Vagina (tissue), 2 donors: ENCODE measurements at regions not wholly inside any gene's neighbourhood (a gene's known extent, or its start where the extent isn't known, plus 50 kb on each side); places are given as distances from the start of the nearest gene placed in this dataset.

Experiments used
- DNase-seq, 2 donors: peaks; one replicate each; pipeline ENCODE4 v3.0.0-alpha.2; 2017; ENCODE audit errors: extremely low spot score in 2 of 2
- H3K27ac ChIP-seq: fragments of 200-600 bp; sonication (generic); one replicate; pipeline ENCODE4 v1.5.1; 2019
- H3K27me3 ChIP-seq: fragments of 200-600 bp; sonication (generic); one replicate; pipeline ENCODE4 v1.5.1; 2019
- H3K36me3 ChIP-seq, 2 donors: fragments of 200-600 bp; sonication (generic); one replicate each; pipeline ENCODE4 v1.5.1; 2017 to 2019
- H3K4me1 ChIP-seq: fragments of 200-600 bp; sonication (generic); one replicate; pipeline ENCODE4 v1.5.1; 2019
- H3K4me3 ChIP-seq, 2 donors: fragments of 200-600 bp; sonication (generic); 1 replicate in 1 of 2; 2 replicates in 1 of 2; pipeline ENCODE4 v1.5.1; 2016 to 2019
- H3K9me3 ChIP-seq: fragments of 200-600 bp; sonication (generic); one replicate; pipeline ENCODE4 v1.5.1; 2019
- POLR2A ChIP-seq, 2 donors: fragments of 450-650 bp; IDR thresholded peaks; one replicate each; pipeline ENCODE4 v1.6.1; 2017; ENCODE audit warnings: antibody characterized with exemption in 2 of 2, mild to moderate bottlenecking in 2 of 2, moderate library complexity in 2 of 2
- POLR2AphosphoS5 ChIP-seq, 2 donors: sonication (generic); formaldehyde crosslinking; IDR thresholded peaks; one replicate each; pipeline ENCODE4 v1.9.0; 2017; ENCODE audit warnings: antibody characterized with exemption in 2 of 2, mild to moderate bottlenecking in 2 of 2, low read depth in 1 of 2; ENCODE audit not compliant: insufficient read depth in 1 of 2
- intact Hi-C: fragments of 100-400 bp; cut with DNase I; formaldehyde crosslinking; loops from one replicate; pipeline ENCODE4 v1.15.1; 2023
- TF ChIP-seq, protein P1 (sequence below), 3 experiments: fragments of 450-650 bp in 2 of 3; fragments of 200-600 bp in 1 of 3; sonication (generic) in 1 of 3; IDR thresholded peaks; one replicate each; pipeline ENCODE4 v1.5.1; 2017 to 2019; ENCODE audit warnings: antibody characterized with exemption in 3 of 3, mild to moderate bottlenecking in 2 of 3, moderate library complexity in 2 of 3

DNA sequence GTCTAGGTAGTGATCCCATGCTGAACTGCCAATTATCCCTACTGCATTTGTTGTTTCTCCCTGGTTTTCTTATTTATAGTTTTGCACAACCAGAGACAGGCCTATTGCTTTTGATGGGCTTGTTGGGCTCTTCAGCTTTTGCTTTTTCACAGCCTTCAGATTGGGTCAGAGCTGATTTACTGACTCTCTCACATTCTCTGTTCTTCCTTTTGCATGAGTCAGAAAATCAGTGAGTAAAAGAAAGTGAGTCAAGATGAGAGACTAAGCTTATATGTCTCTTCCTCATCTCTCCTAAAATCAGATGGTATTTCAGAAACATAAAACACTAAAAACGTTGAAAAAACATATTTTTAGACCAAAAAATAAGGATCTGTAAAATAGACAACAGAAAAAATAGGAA is 1135.4 kb downstream of the XPNPEP1 start:
- Histone ChIP-seq H3K9me3 (no peaks in the 10 kb centered on the region), H3K4me3 (no peak overlapping the region), H3K4me1 (no peaks in the 10 kb centered on the region), H3K27me3 (no peaks in the 10 kb centered on the region), H3K27ac (no peak overlapping the region), H3K36me3 (no peaks in the 10 kb centered on the region)
- DNase-seq, result no peak
- intact Hi-C loops, result no loop called here
- TF ChIP-seq POLR2A (IDR thresholded peaks at IDR 0.05) (no peak), POLR2AphosphoS5 (IDR thresholded peaks at IDR 0.05; ENCODE audit: insufficient read depth in 1 of 2, low read depth in 1 of 2) (no peak)
- TF ChIP-seq, protein P1, sequence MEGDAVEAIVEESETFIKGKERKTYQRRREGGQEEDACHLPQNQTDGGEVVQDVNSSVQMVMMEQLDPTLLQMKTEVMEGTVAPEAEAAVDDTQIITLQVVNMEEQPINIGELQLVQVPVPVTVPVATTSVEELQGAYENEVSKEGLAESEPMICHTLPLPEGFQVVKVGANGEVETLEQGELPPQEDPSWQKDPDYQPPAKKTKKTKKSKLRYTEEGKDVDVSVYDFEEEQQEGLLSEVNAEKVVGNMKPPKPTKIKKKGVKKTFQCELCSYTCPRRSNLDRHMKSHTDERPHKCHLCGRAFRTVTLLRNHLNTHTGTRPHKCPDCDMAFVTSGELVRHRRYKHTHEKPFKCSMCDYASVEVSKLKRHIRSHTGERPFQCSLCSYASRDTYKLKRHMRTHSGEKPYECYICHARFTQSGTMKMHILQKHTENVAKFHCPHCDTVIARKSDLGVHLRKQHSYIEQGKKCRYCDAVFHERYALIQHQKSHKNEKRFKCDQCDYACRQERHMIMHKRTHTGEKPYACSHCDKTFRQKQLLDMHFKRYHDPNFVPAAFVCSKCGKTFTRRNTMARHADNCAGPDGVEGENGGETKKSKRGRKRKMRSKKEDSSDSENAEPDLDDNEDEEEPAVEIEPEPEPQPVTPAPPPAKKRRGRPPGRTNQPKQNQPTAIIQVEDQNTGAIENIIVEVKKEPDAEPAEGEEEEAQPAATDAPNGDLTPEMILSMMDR (IDR thresholded peaks at IDR 0.05), result no peak

GRCh38 chr10:108785011-108785410 is 1138.3 kb downstream of the XPNPEP1 start:
- Histone ChIP-seq H3K27ac (no peak overlapping the region), H3K4me3 (no peak overlapping the region), H3K9me3 (no peaks in the 10 kb centered on the region), H3K27me3 (no peaks in the 10 kb centered on the region), H3K36me3 (no peaks in the 10 kb centered on the region), H3K4me1 (no peaks in the 10 kb centered on the region)
- TF ChIP-seq POLR2A (IDR thresholded peaks at IDR 0.05), result no peak
- no peak for TF ChIP-seq POLR2AphosphoS5 (IDR thresholded peaks at IDR 0.05; ENCODE audit: insufficient read depth in 1 of 2, low read depth in 1 of 2)
- TF ChIP-seq, protein P1 (IDR thresholded peaks at IDR 0.05), result no peak
- intact Hi-C loops, result no loop called here
- no peak for DNase-seq

DNA sequence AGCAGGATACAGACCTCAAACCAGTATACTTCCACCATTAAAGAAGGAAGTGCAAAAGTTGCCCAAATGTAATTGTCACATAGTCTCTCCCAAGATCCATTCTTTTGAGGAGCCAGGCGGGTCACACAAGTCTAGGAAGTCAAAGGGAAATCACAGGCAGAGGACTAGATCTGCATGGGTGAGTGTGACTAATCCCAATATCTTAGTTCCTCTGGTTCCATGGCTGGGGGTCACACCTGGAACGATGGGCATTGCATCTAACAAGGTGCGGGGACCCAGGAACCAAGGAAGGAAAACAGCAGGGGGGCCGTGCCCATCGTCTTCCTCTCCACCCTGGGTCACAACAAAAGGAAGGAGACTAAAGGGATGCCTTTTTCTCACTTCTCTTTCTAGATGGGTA is 1138.8 kb downstream of the XPNPEP1 start:
- no peak overlapping the region for H3K4me3 ChIP-seq
- no peak overlapping the region for H3K27ac ChIP-seq
- H3K36me3 ChIP-seq, result no peaks in the 10 kb centered on the region
- no peaks in the 10 kb centered on the region for H3K9me3 ChIP-seq
- DNase-seq, result no peak
- TF ChIP-seq, protein P1 (IDR thresholded peaks at IDR 0.05), result no peak
- TF ChIP-seq POLR2AphosphoS5 (IDR thresholded peaks at IDR 0.05; ENCODE audit: insufficient read depth in 1 of 2, low read depth in 1 of 2) (no peak), POLR2A (IDR thresholded peaks at IDR 0.05) (no peak)
- no peaks in the 10 kb centered on the region for H3K27me3 ChIP-seq
- intact Hi-C loops, result no loop called here
- no peaks in the 10 kb centered on the region for H3K4me1 ChIP-seq

DNA sequence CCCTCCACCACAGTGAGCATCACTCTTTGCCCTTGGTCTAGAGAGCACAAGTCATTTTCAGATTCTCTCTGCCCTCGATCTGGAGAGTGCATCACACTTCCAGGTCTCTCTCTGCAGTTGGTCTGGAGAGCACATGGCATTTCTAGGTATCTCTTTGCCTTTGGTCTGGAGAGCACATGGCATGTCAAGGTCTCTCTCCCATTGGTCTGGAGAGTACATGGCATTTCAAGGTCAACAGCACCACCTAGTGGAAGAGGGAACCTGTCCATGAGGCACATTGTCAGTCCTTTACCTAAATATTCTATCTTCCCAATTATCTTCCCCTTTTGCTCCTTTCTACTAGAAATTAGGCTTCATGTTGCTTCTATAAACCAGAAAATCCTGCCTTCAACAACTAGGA is 1139.4 kb downstream of the XPNPEP1 start:
- Histone ChIP-seq H3K36me3 (no peaks in the 10 kb centered on the region), H3K4me3 (no peak overlapping the region), H3K27me3 (no peaks in the 10 kb centered on the region), H3K27ac (no peak overlapping the region), H3K9me3 (no peaks in the 10 kb centered on the region), H3K4me1 (no peaks in the 10 kb centered on the region)
- TF ChIP-seq, protein P1 (IDR thresholded peaks at IDR 0.05), result no peak
- TF ChIP-seq POLR2A (IDR thresholded peaks at IDR 0.05) (no peak), POLR2AphosphoS5 (IDR thresholded peaks at IDR 0.05; ENCODE audit: insufficient read depth in 1 of 2, low read depth in 1 of 2) (no peak)
- no peak for DNase-seq
- intact Hi-C loops, result no loop called here

DNA sequence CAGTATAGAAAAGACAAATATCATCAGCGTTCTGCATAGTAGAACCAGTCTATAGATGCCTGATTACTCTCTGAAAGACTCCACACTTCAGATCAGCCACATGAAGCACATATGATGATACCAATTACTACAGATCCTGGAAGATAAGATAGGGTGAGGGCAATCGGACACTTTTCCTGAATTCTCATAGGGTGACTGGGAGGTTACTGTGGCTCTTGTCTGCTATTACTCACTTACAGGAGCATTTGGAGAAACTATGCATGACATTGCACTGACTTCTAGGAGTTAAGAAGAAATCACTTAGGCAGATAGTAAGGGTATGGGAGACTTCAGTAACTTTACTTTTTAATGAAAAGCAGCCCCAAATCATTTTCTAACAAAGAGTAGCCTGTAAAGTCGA is 1140.9 kb downstream of the XPNPEP1 start:
- Histone ChIP-seq H3K27ac (no peak overlapping the region), H3K4me3 (no peak overlapping the region), H3K36me3 (no peaks in the 10 kb centered on the region), H3K4me1 (no peaks in the 10 kb centered on the region), H3K27me3 (no peaks in the 10 kb centered on the region), H3K9me3 (no peaks in the 10 kb centered on the region)
- TF ChIP-seq POLR2A (IDR thresholded peaks at IDR 0.05), result no peak
- TF ChIP-seq POLR2AphosphoS5 (IDR thresholded peaks at IDR 0.05; ENCODE audit: insufficient read depth in 1 of 2, low read depth in 1 of 2), result no peak
- TF ChIP-seq, protein P1 (IDR thresholded peaks at IDR 0.05), result no peak
- intact Hi-C loops, result no loop called here
- no peak for DNase-seq
